Vagina (tissue), 2 donors: ENCODE measurements at regions not wholly inside any gene's neighbourhood (a gene's known extent, or its start where the extent isn't known, plus 50 kb on each side); places are given as distances from the start of the nearest gene placed in this dataset.
"Not testable (repeated sequence)": the region's sequence is repeated elsewhere in the genome, so short reads cannot be mapped to it uniquely, and the experiment has no call there.

Experiments
- DNase-seq, 2 donors: peaks; one replicate each; pipeline ENCODE4 v3.0.0-alpha.2; 2017; ENCODE audit errors: extremely low spot score in 2 of 2
- H3K27ac ChIP-seq: fragments of 200-600 bp; sonication (generic); one replicate; pipeline ENCODE4 v1.5.1; 2019
- H3K27me3 ChIP-seq: fragments of 200-600 bp; sonication (generic); one replicate; pipeline ENCODE4 v1.5.1; 2019
- H3K36me3 ChIP-seq, 2 donors: fragments of 200-600 bp; sonication (generic); one replicate each; pipeline ENCODE4 v1.5.1; 2017 to 2019
- H3K4me1 ChIP-seq: fragments of 200-600 bp; sonication (generic); one replicate; pipeline ENCODE4 v1.5.1; 2019
- H3K4me3 ChIP-seq, 2 donors: fragments of 200-600 bp; sonication (generic); 1 replicate in 1 of 2; 2 replicates in 1 of 2; pipeline ENCODE4 v1.5.1; 2016 to 2019
- H3K9me3 ChIP-seq: fragments of 200-600 bp; sonication (generic); one replicate; pipeline ENCODE4 v1.5.1; 2019
- CTCF ChIP-seq, 3 experiments: fragments of 450-650 bp in 2 of 3; fragments of 200-600 bp in 1 of 3; sonication (generic) in 1 of 3; IDR thresholded peaks; one replicate each; pipeline ENCODE4 v1.5.1; 2017 to 2019; ENCODE audit warnings: antibody characterized with exemption in 3 of 3, mild to moderate bottlenecking in 2 of 3, moderate library complexity in 2 of 3
- POLR2A ChIP-seq, 2 donors: fragments of 450-650 bp; IDR thresholded peaks; one replicate each; pipeline ENCODE4 v1.6.1; 2017; ENCODE audit warnings: antibody characterized with exemption in 2 of 2, mild to moderate bottlenecking in 2 of 2, moderate library complexity in 2 of 2
- POLR2AphosphoS5 ChIP-seq, 2 donors: sonication (generic); formaldehyde crosslinking; IDR thresholded peaks; one replicate each; pipeline ENCODE4 v1.9.0; 2017; ENCODE audit warnings: antibody characterized with exemption in 2 of 2, mild to moderate bottlenecking in 2 of 2, low read depth in 1 of 2; ENCODE audit not compliant: insufficient read depth in 1 of 2
- intact Hi-C: fragments of 100-400 bp; cut with DNase I; formaldehyde crosslinking; loops from one replicate; pipeline ENCODE4 v1.15.1; 2023

- intact Hi-C loops, result no loop called here
- H3K4me1 ChIP-seq, result peaks cover 9% of the 10 kb centered on the region
- H3K36me3 ChIP-seq, result no peaks in the 10 kb centered on the region
- no peak overlapping the region for H3K27ac ChIP-seq
- no peaks in the 10 kb centered on the region for H3K9me3 ChIP-seq
- no peaks in the 10 kb centered on the region for H3K27me3 ChIP-seq
- no peak for TF ChIP-seq POLR2A (IDR thresholded peaks at IDR 0.05)
- TF ChIP-seq POLR2AphosphoS5 (IDR thresholded peaks at IDR 0.05; ENCODE audit: insufficient read depth in 1 of 2, low read depth in 1 of 2), result no peak
- no peak for TF ChIP-seq CTCF (IDR thresholded peaks at IDR 0.05)
- DNase-seq, result no peak
- no peak overlapping the region for H3K4me3 ChIP-seq
These were observed 64.9 kb upstream of the ROPN1 start for GRCh38 chr3:124056846-124057245.

- no peak overlapping the region for H3K27ac ChIP-seq
- H3K27me3 ChIP-seq, result no peaks in the 10 kb centered on the region
- no peaks in the 10 kb centered on the region for H3K36me3 ChIP-seq
- intact Hi-C loops, result no loop called here
- TF ChIP-seq CTCF (IDR thresholded peaks at IDR 0.05), result no peak
- TF ChIP-seq POLR2A (IDR thresholded peaks at IDR 0.05), result no peak
- no peak for TF ChIP-seq POLR2AphosphoS5 (IDR thresholded peaks at IDR 0.05; ENCODE audit: insufficient read depth in 1 of 2, low read depth in 1 of 2)
- no peak overlapping the region for H3K4me3 ChIP-seq
- no peak for DNase-seq
- H3K4me1 ChIP-seq, result peaks cover 9% of the 10 kb centered on the region
- H3K9me3 ChIP-seq, result no peaks in the 10 kb centered on the region
These were observed 65.5 kb upstream of the ROPN1 start for GRCh38 chr3:124057420-124057819.

GRCh38 chr3:124059580-124059979 is 67.7 kb upstream of the ROPN1 start:
- intact Hi-C loops, result no loop called here

GRCh38 chr3:124063197-124063909 is 71.4 kb upstream of the ROPN1 start:
- DNase-seq, result no peak
- TF ChIP-seq POLR2A (IDR thresholded peaks at IDR 0.05) (no peak), CTCF (IDR thresholded peaks at IDR 0.05) (no peak), POLR2AphosphoS5 (IDR thresholded peaks at IDR 0.05; ENCODE audit: insufficient read depth in 1 of 2, low read depth in 1 of 2) (no peak)
- no peak overlapping the region for H3K27ac ChIP-seq
- intact Hi-C loops, result no loop called here
- H3K4me3 ChIP-seq, result no peak overlapping the region
- no peaks in the 10 kb centered on the region for H3K9me3 ChIP-seq
- no peaks in the 10 kb centered on the region for H3K36me3 ChIP-seq
- H3K4me1 ChIP-seq, result peaks cover 14% of the 10 kb centered on the region
- H3K27me3 ChIP-seq, result no peaks in the 10 kb centered on the region

More at GRCh38 chr3:124059580-124059979, 67.7 kb upstream of the ROPN1 start:
- Histone ChIP-seq H3K4me3 (no peak overlapping the region), H3K36me3 (no peaks in the 10 kb centered on the region), H3K4me1 (peaks cover 24% of the 10 kb centered on the region), H3K27ac (no peak overlapping the region), H3K9me3 (no peaks in the 10 kb centered on the region), H3K27me3 (no peaks in the 10 kb centered on the region)
- DNase-seq, result no peak
- TF ChIP-seq CTCF (IDR thresholded peaks at IDR 0.05) (no peak), POLR2A (IDR thresholded peaks at IDR 0.05) (no peak), POLR2AphosphoS5 (IDR thresholded peaks at IDR 0.05; ENCODE audit: insufficient read depth in 1 of 2, low read depth in 1 of 2) (no peak)

GRCh38 chr3:124064050-124064449 is 72.1 kb upstream of the ROPN1 start:
- no peaks in the 10 kb centered on the region for H3K36me3 ChIP-seq

GRCh38 chr3:124066543-124066942 is 74.6 kb upstream of the ROPN1 start:
- H3K27ac ChIP-seq, H3K4me3 ChIP-seq, intact Hi-C loops, H3K36me3 ChIP-seq, DNase-seq, H3K27me3 ChIP-seq, H3K9me3 ChIP-seq: not testable (repeated sequence)
- H3K4me1 ChIP-seq, result peaks cover 14% of the 10 kb centered on the region

More at GRCh38 chr3:124064050-124064449, 72.1 kb upstream of the ROPN1 start:
- intact Hi-C loops, result no loop called here
- Histone ChIP-seq H3K9me3 (no peaks in the 10 kb centered on the region), H3K4me1 (peaks cover 14% of the 10 kb centered on the region), H3K27ac (no peak overlapping the region), H3K4me3 (no peak overlapping the region), H3K27me3 (no peaks in the 10 kb centered on the region)
- TF ChIP-seq POLR2AphosphoS5 (IDR thresholded peaks at IDR 0.05; ENCODE audit: insufficient read depth in 1 of 2, low read depth in 1 of 2) (no peak), POLR2A (IDR thresholded peaks at IDR 0.05) (no peak)
- DNase-seq, result no peak

GRCh38 chr3:124069706-124070105 is 77.8 kb upstream of the ROPN1 start:
- H3K9me3 ChIP-seq, H3K36me3 ChIP-seq, H3K4me3 ChIP-seq, H3K27ac ChIP-seq, intact Hi-C loops, H3K4me1 ChIP-seq, DNase-seq, H3K27me3 ChIP-seq: not testable (repeated sequence)

- not testable (repeated sequence) for H3K4me1 ChIP-seq, H3K27ac ChIP-seq, H3K36me3 ChIP-seq, H3K4me3 ChIP-seq, H3K27me3 ChIP-seq, H3K9me3 ChIP-seq
- intact Hi-C loops, result loop anchor here (5.0 kb wide), 1 partner anchor 58 kb away; no protein-coding TSS in a partner anchor
- DNase-seq, result peak in 1 of 2 donors; percentile 56
These were observed 83.2 kb upstream of the ROPN1 start for GRCh38 chr3:124075090-124075489.
